ENCODE measurements at regions not wholly inside any gene's neighbourhood (a gene's known extent, or its start where the extent isn't known, plus 50 kb on each side); places are given as distances from the start of the nearest gene placed in this dataset.

DNA sequence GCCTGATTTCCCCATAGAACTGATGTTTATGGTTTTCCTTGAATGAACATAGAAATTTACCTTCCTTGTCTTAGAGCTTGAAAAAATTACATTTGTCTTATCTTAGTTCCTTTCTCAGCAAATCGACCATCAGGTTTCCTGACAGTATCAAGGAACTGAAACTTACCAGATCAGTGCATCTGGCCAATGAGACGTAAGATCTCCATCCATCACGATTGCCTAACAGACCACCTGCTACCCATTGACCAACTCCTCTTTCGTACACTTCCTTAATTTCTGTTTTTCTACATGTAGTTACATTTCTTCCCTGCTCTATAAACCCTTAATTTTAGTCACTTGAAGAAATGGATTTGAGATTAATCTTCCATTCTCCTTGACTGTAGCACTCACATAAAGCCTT, 57.4 kb upstream of the TMPRSS15 start:
- Histone ChIP-seq H3K27me3 (no peaks in the 10 kb centered on the region), H3K4me3 (no peak overlapping the region), H3K9me3 (replicated peaks) (no peaks in the 10 kb centered on the region), H3K4me1 (no peaks in the 10 kb centered on the region), H3K36me3 (no peaks in the 10 kb centered on the region), H3K27ac (no peak overlapping the region)
- DNase-seq, result no peak

DNA sequence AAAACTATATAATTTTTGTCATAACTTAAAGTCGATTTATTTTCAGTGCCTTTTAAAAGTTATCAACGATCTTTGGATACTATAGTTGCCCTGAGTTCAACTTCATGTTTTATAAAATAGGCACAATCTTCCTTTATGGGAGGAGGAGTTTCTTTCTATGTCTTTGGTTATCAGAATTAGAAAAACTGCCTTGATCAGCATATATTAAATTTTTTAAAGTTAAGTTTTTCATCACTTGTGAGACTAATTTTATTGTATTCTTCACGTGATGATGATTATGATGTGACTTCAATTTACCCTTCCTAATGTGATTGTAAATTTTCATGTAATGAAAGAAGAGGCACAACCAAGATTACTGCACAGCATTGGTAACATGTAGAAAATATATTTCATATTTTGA, 58.2 kb upstream of the TMPRSS15 start:
- H3K9me3 ChIP-seq (replicated peaks), result no peaks in the 10 kb centered on the region
- H3K27ac ChIP-seq, result no peak overlapping the region
- H3K4me1 ChIP-seq, result no peaks in the 10 kb centered on the region
- DNase-seq, result no peak
- H3K36me3 ChIP-seq, result no peaks in the 10 kb centered on the region
- no peak overlapping the region for H3K4me3 ChIP-seq
- H3K27me3 ChIP-seq, result no peaks in the 10 kb centered on the region

GRCh38 chr21:18467715-18468114, 64.1 kb upstream of the TMPRSS15 start:
- Histone ChIP-seq H3K36me3 (no peaks in the 10 kb centered on the region), H3K9me3 (replicated peaks) (no peaks in the 10 kb centered on the region)

DNA sequence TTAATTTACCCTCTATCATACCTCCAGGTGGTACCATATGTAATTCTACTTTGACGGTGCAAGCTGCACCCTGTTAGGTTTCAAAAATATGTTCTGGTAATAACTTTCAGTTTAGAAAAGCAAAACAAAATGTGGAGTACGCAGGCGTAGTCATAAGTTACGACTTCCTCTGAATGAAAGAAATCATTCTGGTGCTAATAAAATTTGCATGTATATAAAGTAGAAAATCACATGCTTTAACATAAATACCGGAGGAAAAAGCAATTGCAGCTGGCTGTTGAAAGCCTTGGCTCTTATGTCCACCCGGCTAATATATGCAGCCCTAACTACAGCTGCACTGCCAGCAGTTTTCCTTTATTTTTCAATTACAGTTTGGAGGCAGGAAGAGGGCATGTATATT, 65.2 kb upstream of the TMPRSS15 start:
- Histone ChIP-seq H3K27me3 (no peaks in the 10 kb centered on the region), H3K9me3 (replicated peaks) (no peaks in the 10 kb centered on the region), H3K27ac (no peak overlapping the region), H3K36me3 (no peaks in the 10 kb centered on the region), H3K4me1 (no peaks in the 10 kb centered on the region), H3K4me3 (no peak overlapping the region)
- no peak for DNase-seq

More at GRCh38 chr21:18467715-18468114, 64.1 kb upstream of the TMPRSS15 start:
- Histone ChIP-seq H3K27ac (no peak overlapping the region), H3K27me3 (no peaks in the 10 kb centered on the region), H3K4me1 (no peaks in the 10 kb centered on the region), H3K4me3 (no peak overlapping the region)
- no peak for DNase-seq

GRCh38 chr21:18476639-18477038, 73.1 kb upstream of the TMPRSS15 start:
- no peak for DNase-seq
- Histone ChIP-seq H3K36me3 (no peaks in the 10 kb centered on the region), H3K9me3 (replicated peaks) (no peaks in the 10 kb centered on the region), H3K27ac (no peak overlapping the region), H3K4me3 (no peak overlapping the region), H3K27me3 (no peaks in the 10 kb centered on the region), H3K4me1 (no peaks in the 10 kb centered on the region)

- no peak for DNase-seq
- Histone ChIP-seq H3K4me1 (no peaks in the 10 kb centered on the region), H3K9me3 (replicated peaks) (no peaks in the 10 kb centered on the region), H3K4me3 (no peak overlapping the region), H3K36me3 (no peaks in the 10 kb centered on the region), H3K27ac (no peak overlapping the region), H3K27me3 (no peaks in the 10 kb centered on the region)
Observed at GRCh38 chr21:18477043-18477442, 73.5 kb upstream of the TMPRSS15 start.

GRCh38 chr21:18478513-18478912, 74.9 kb upstream of the TMPRSS15 start:
- no peaks in the 10 kb centered on the region for H3K36me3 ChIP-seq
- H3K27ac ChIP-seq, result no peak overlapping the region
- H3K4me1 ChIP-seq, result no peaks in the 10 kb centered on the region
- no peak overlapping the region for H3K4me3 ChIP-seq
- no peaks in the 10 kb centered on the region for H3K9me3 ChIP-seq (replicated peaks)
- DNase-seq, result no peak
- no peaks in the 10 kb centered on the region for H3K27me3 ChIP-seq

GRCh38 chr21:18488252-18488651, 84.7 kb upstream of the TMPRSS15 start:
- H3K36me3 ChIP-seq, result no peaks in the 10 kb centered on the region
- H3K4me3 ChIP-seq, result no peak overlapping the region
- H3K9me3 ChIP-seq (replicated peaks), result no peaks in the 10 kb centered on the region
- H3K27ac ChIP-seq, result no peak overlapping the region
- DNase-seq, result no peak
- H3K4me1 ChIP-seq, result no peaks in the 10 kb centered on the region
- no peaks in the 10 kb centered on the region for H3K27me3 ChIP-seq

- Histone ChIP-seq H3K4me1 (no peaks in the 10 kb centered on the region), H3K27me3 (no peaks in the 10 kb centered on the region), H3K27ac (no peak overlapping the region), H3K9me3 (replicated peaks) (no peaks in the 10 kb centered on the region), H3K4me3 (no peak overlapping the region), H3K36me3 (no peaks in the 10 kb centered on the region)
- DNase-seq, result no peak
Observed at GRCh38 chr21:18493422-18493821, 89.8 kb upstream of the TMPRSS15 start.

- H3K9me3 ChIP-seq (replicated peaks), result no peaks in the 10 kb centered on the region
- H3K4me3 ChIP-seq, result no peak overlapping the region
- no peak for DNase-seq
- H3K27ac ChIP-seq, result no peak overlapping the region
- H3K36me3 ChIP-seq, result no peaks in the 10 kb centered on the region
- no peaks in the 10 kb centered on the region for H3K27me3 ChIP-seq
- H3K4me1 ChIP-seq, result no peaks in the 10 kb centered on the region
Observed at GRCh38 chr21:18495523-18495922, 91.9 kb upstream of the TMPRSS15 start.

DNA sequence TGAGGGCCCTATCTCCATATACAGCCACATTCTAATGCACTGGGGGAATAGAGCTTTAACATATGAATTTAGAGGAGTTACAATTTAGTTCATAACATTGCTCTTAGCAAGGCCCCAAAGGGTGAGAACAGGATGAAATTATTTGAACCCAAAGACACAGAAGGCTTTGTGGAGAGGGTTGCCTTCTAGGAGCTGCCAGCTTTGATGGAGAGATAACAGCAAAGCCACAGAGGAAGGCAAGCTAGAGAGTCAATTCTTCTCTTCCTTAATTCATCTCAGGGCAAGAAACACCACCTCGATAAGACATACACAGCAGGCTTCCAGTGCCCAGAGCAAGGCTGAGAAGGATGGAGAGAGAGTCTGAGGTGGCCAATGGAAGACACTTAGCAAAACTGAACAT, 94.8 kb upstream of the TMPRSS15 start:
- no peak for DNase-seq
- H3K9me3 ChIP-seq (replicated peaks), result no peaks in the 10 kb centered on the region
- H3K27ac ChIP-seq, result no peak overlapping the region
- no peak overlapping the region for H3K4me3 ChIP-seq
- no peaks in the 10 kb centered on the region for H3K4me1 ChIP-seq
- H3K36me3 ChIP-seq, result no peaks in the 10 kb centered on the region
- H3K27me3 ChIP-seq, result no peaks in the 10 kb centered on the region

GRCh38 chr21:18499761-18500376, 96.3 kb upstream of the TMPRSS15 start:
- Histone ChIP-seq H3K4me3 (no peak overlapping the region), H3K4me1 (no peaks in the 10 kb centered on the region), H3K27ac (no peak overlapping the region), H3K27me3 (no peaks in the 10 kb centered on the region), H3K36me3 (no peaks in the 10 kb centered on the region), H3K9me3 (replicated peaks) (no peaks in the 10 kb centered on the region)
- peak; percentile 49 to 72 for DNase-seq

DNA sequence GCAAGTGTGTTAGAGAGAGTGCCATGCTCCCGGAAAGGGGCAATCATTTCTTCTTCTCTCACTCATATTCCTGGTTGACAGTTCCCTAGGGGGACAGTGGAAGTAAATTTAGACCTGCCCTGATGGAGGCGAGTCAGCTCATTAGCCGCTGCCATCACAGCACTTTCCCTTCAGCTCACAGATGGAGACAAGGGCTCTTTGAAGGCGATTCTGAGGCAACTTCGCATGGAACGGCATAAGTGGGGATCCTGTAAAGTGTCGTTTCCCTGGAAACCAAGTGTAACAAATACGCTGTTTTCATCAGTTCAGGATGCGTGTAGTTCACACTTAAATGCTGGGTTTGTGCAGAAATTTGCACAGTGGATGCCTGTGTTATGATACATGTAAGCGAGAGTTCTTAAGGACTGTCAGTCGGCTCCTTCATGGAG, 114.5 kb upstream of the TMPRSS15 start:
- no peak for DNase-seq
- no peak overlapping the region for H3K27ac ChIP-seq

GRCh38 chr21:18521204-18521603, 117.6 kb upstream of the TMPRSS15 start:
- Histone ChIP-seq H3K27ac (no peak overlapping the region), H3K4me3 (no peak overlapping the region), H3K27me3 (no peaks in the 10 kb centered on the region), H3K36me3 (no peaks in the 10 kb centered on the region), H3K4me1 (no peaks in the 10 kb centered on the region), H3K9me3 (replicated peaks) (no peaks in the 10 kb centered on the region)
- DNase-seq, result no peak

More for the DNA sequence above, 114.5 kb upstream of the TMPRSS15 start:
- Histone ChIP-seq H3K4me3 (no peak overlapping the region), H3K4me1 (no peaks in the 10 kb centered on the region), H3K27me3 (no peaks in the 10 kb centered on the region), H3K36me3 (no peaks in the 10 kb centered on the region), H3K9me3 (replicated peaks) (no peaks in the 10 kb centered on the region)

- Histone ChIP-seq H3K4me1 (no peaks in the 10 kb centered on the region), H3K4me3 (no peak overlapping the region), H3K9me3 (replicated peaks) (no peaks in the 10 kb centered on the region), H3K36me3 (no peaks in the 10 kb centered on the region), H3K27me3 (no peaks in the 10 kb centered on the region), H3K27ac (no peak overlapping the region)
- peak in 1 of 2 experiments; percentile 34 for DNase-seq
Observed at GRCh38 chr21:18522181-18522972, 118.8 kb upstream of the TMPRSS15 start.
